ENCODE measurements at regions not wholly inside any gene's neighbourhood (a gene's known extent, or its start where the extent isn't known, plus 50 kb on each side); places are given as distances from the start of the nearest gene placed in this dataset.

GRCh38 chr10:88039496-88040200 lies 176.2 kb downstream of the PTEN start:
- Histone ChIP-seq H3K4me3 (ENCODE audit: low read depth, low read length) (no peak overlapping the region), H3K9me3 (ENCODE audit: control insufficient read depth, insufficient read depth, low read depth, low read length) (no peaks in the 10 kb centered on the region), H3K9ac (ENCODE audit: low read length) (no peak overlapping the region), H3K4me1 (ENCODE audit: control insufficient read depth, insufficient read depth, low read length) (no peaks in the 10 kb centered on the region), H3K27me3 (ENCODE audit: control insufficient read depth, insufficient read depth, low read length) (no peaks in the 10 kb centered on the region), H3K27ac (ENCODE audit: low read depth, low read length) (no peak overlapping the region), H3K36me3 (ENCODE audit: control insufficient read depth, insufficient read depth, low read length) (no peaks in the 10 kb centered on the region)

DNA sequence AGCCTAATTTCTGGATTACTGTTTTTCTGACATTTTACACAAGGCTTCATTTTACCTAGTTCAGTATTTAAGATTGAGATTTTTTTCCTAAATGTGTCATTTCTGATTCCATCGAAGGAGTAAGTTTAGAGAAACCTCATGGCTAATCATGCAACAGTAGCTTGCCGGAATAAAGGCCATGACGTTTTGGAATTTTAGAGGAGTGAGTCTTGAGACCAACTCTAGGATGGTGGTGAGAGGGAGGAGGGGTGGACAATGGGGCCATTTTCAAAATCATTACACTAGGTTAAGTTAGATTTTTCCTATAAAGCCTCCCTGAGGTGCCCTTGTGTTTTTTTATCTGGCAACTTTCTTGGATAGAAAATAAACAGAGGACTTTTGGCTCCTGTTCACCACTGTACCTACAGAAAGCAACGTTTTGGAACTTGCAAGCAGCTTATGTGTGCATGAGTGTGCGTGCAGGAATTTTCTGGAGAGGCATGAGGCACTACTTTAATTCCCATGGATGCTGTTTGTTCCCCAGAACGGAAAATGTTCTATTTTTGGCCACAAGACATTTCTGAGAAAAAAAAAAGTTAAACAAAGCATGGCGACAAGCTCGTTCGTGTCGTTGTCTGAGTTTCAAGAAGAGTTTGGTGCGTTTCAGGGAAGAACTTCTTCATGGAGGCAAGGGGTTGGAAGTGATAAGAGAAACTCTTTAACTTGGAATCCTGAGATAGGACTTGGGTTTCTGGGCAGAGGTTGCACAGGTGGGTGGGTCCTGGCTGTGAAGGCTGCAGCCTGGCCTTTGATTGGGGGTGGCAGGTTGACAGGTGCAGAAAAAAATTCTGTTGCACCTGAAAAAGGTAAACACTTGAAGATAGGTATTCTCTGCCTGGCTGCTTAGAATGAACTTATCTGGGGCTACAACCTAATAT lies 178.1 kb downstream of the PTEN start:
- Histone ChIP-seq H3K27me3 (ENCODE audit: control insufficient read depth, insufficient read depth, low read length) (no peaks in the 10 kb centered on the region), H3K4me3 (ENCODE audit: low read depth, low read length) (no peak overlapping the region), H3K9ac (ENCODE audit: low read length) (no peak overlapping the region), H3K27ac (ENCODE audit: low read depth, low read length) (no peak overlapping the region), H3K9me3 (ENCODE audit: control insufficient read depth, insufficient read depth, low read depth, low read length) (no peaks in the 10 kb centered on the region), H3K36me3 (ENCODE audit: control insufficient read depth, insufficient read depth, low read length) (no peaks in the 10 kb centered on the region), H3K4me1 (ENCODE audit: control insufficient read depth, insufficient read depth, low read length) (peaks cover 10% of the 10 kb centered on the region)

DNA sequence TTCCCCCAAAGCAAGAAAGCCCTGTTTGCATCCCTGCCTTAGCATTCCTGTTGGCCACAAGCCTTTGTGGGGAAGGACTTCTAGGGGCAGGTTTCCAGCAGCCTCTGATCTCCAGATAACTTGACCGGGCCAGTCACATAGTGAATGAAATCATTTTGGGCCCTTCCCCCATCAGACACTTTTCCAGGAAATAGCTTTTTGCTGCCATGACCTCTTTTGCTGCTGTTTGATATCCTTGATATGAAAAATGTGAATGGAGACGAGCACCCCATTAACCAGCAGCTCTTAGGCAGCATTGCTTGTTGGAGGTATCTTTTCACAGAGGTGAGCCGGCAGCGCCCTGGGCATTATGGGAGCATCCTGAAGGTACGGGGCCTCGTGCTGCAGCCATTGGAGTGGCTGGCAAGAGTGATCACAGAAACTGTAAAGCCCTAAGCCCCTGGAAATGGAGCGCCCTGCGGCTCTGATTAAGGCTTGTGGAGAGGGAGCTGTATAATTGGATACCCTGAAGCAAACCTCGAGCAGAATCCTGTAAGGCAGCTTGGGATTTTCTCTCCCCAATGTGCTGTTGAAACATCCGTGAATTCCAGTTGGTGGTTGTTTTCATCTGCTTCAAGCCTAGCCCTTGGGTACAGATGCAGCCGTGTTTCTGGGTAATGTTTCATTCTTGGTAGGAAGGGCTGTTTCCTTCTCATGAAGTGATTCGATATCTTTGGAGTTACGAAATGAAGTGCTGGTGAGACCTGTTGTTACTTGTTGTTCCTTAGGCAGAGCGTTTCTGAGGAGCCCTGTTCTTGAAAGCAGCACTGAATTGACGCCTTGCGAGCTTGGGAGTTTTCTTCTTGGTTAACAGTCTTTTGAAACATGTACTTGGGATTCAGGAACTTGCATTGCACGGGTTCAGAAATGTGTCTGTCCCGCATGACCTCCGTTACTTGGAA lies 179.0 kb downstream of the PTEN start:
- no peaks in the 10 kb centered on the region for H3K36me3 ChIP-seq (ENCODE audit: control insufficient read depth, insufficient read depth, low read length)
- no peak overlapping the region for H3K4me3 ChIP-seq (ENCODE audit: low read depth, low read length)
- H3K4me1 ChIP-seq (ENCODE audit: control insufficient read depth, insufficient read depth, low read length), result peaks cover 10% of the 10 kb centered on the region
- H3K27ac ChIP-seq (ENCODE audit: low read depth, low read length), result no peak overlapping the region
- H3K9ac ChIP-seq (ENCODE audit: low read length), result no peak overlapping the region
- H3K9me3 ChIP-seq (ENCODE audit: control insufficient read depth, insufficient read depth, low read depth, low read length), result no peaks in the 10 kb centered on the region
- no peaks in the 10 kb centered on the region for H3K27me3 ChIP-seq (ENCODE audit: control insufficient read depth, insufficient read depth, low read length)

GRCh38 chr10:88045096-88045495 lies 181.7 kb downstream of the PTEN start:
- Histone ChIP-seq H3K27ac (ENCODE audit: low read depth, low read length) (no peak overlapping the region), H3K36me3 (ENCODE audit: control insufficient read depth, insufficient read depth, low read length) (no peaks in the 10 kb centered on the region), H3K9ac (ENCODE audit: low read length) (no peak overlapping the region), H3K9me3 (ENCODE audit: control insufficient read depth, insufficient read depth, low read depth, low read length) (no peaks in the 10 kb centered on the region), H3K4me1 (ENCODE audit: control insufficient read depth, insufficient read depth, low read length) (peaks cover 10% of the 10 kb centered on the region), H3K27me3 (ENCODE audit: control insufficient read depth, insufficient read depth, low read length) (no peaks in the 10 kb centered on the region), H3K4me3 (ENCODE audit: low read depth, low read length) (no peak overlapping the region)

- Histone ChIP-seq H3K4me1 (ENCODE audit: control insufficient read depth, insufficient read depth, low read length) (peaks cover 10% of the 10 kb centered on the region), H3K27ac (ENCODE audit: low read depth, low read length) (peak overlapping the region; percentile 64; the same call in 1 of the 2 replicates), H3K27me3 (ENCODE audit: control insufficient read depth, insufficient read depth, low read length) (no peaks in the 10 kb centered on the region), H3K9me3 (ENCODE audit: control insufficient read depth, insufficient read depth, low read depth, low read length) (no peaks in the 10 kb centered on the region), H3K36me3 (ENCODE audit: control insufficient read depth, insufficient read depth, low read length) (no peaks in the 10 kb centered on the region), H3K9ac (ENCODE audit: low read length) (no peak overlapping the region), H3K4me3 (ENCODE audit: low read depth, low read length) (no peak overlapping the region)
Observed at GRCh38 chr10:88045656-88046415, 182.4 kb downstream of the PTEN start.

GRCh38 chr10:88047579-88047978 lies 184.2 kb downstream of the PTEN start:
- Histone ChIP-seq H3K9me3 (ENCODE audit: control insufficient read depth, insufficient read depth, low read depth, low read length) (no peaks in the 10 kb centered on the region), H3K27ac (ENCODE audit: low read depth, low read length) (no peak overlapping the region), H3K4me1 (ENCODE audit: control insufficient read depth, insufficient read depth, low read length) (peaks cover 10% of the 10 kb centered on the region)

DNA sequence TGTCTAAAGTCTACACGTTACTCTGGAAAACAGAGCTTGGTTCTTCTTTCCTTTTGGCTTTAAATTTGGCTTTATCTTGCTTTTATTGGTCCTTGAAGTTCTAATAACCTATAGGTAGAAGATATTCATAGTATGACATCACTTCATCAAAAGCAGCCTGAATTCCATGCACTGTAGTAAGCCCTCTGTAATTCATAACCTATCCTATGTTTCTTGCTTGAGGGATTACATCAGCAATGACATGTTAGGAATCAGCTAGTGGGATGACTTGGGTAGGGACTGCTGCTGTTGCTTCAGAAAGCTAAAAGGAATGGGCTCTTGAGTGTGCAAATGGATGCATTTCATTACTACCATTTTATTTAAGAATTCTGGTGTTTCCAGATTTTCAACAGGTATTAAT lies 184.9 kb downstream of the PTEN start:
- Histone ChIP-seq H3K4me1 (ENCODE audit: control insufficient read depth, insufficient read depth, low read length) (peaks cover 10% of the 10 kb centered on the region), H3K9ac (ENCODE audit: low read length) (no peak overlapping the region), H3K27me3 (ENCODE audit: control insufficient read depth, insufficient read depth, low read length) (no peaks in the 10 kb centered on the region), H3K9me3 (ENCODE audit: control insufficient read depth, insufficient read depth, low read depth, low read length) (no peaks in the 10 kb centered on the region), H3K27ac (ENCODE audit: low read depth, low read length) (no peak overlapping the region), H3K36me3 (ENCODE audit: control insufficient read depth, insufficient read depth, low read length) (no peaks in the 10 kb centered on the region), H3K4me3 (ENCODE audit: low read depth, low read length) (no peak overlapping the region)

More at GRCh38 chr10:88047579-88047978, 184.2 kb downstream of the PTEN start:
- no peak overlapping the region for H3K4me3 ChIP-seq (ENCODE audit: low read depth, low read length)
- H3K9ac ChIP-seq (ENCODE audit: low read length), result no peak overlapping the region
- H3K36me3 ChIP-seq (ENCODE audit: control insufficient read depth, insufficient read depth, low read length), result no peaks in the 10 kb centered on the region
- no peaks in the 10 kb centered on the region for H3K27me3 ChIP-seq (ENCODE audit: control insufficient read depth, insufficient read depth, low read length)

GRCh38 chr10:88049204-88049603 lies 185.8 kb downstream of the PTEN start:
- H3K27me3 ChIP-seq (ENCODE audit: control insufficient read depth, insufficient read depth, low read length), result no peaks in the 10 kb centered on the region
- peaks cover 10% of the 10 kb centered on the region for H3K4me1 ChIP-seq (ENCODE audit: control insufficient read depth, insufficient read depth, low read length)
- no peak overlapping the region for H3K27ac ChIP-seq (ENCODE audit: low read depth, low read length)
- no peak overlapping the region for H3K4me3 ChIP-seq (ENCODE audit: low read depth, low read length)
- no peak overlapping the region for H3K9ac ChIP-seq (ENCODE audit: low read length)
- no peaks in the 10 kb centered on the region for H3K9me3 ChIP-seq (ENCODE audit: control insufficient read depth, insufficient read depth, low read depth, low read length)
- no peaks in the 10 kb centered on the region for H3K36me3 ChIP-seq (ENCODE audit: control insufficient read depth, insufficient read depth, low read length)

DNA sequence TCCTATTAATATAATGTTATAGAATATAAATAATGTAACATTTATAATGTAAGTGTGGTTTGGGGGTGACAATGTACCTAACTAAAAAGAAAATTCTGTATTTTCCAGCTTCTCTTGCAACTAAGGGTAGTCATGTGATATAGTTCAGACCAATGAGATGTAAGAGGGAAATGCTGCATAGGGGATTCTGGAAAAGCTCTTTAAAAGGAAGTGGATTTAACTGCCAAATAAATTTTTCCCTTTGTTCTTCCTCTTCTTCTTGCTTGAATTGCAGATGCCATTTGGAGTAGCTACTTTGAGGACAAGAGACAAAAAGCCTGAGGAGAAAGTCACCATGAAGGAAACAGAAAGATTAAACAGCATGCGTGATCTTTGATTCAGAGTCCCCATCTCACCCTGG lies 194.3 kb downstream of the PTEN start:
- H3K4me3 ChIP-seq (ENCODE audit: low read depth, low read length), result no peak overlapping the region
- no peak overlapping the region for H3K27ac ChIP-seq (ENCODE audit: low read depth, low read length)
- no peaks in the 10 kb centered on the region for H3K36me3 ChIP-seq (ENCODE audit: control insufficient read depth, insufficient read depth, low read length)
- H3K9ac ChIP-seq (ENCODE audit: low read length), result no peak overlapping the region
- no peaks in the 10 kb centered on the region for H3K27me3 ChIP-seq (ENCODE audit: control insufficient read depth, insufficient read depth, low read length)
- H3K4me1 ChIP-seq (ENCODE audit: control insufficient read depth, insufficient read depth, low read length), result peaks cover 6% of the 10 kb centered on the region; the same call in 1 of the 2 replicates
- no peaks in the 10 kb centered on the region for H3K9me3 ChIP-seq (ENCODE audit: control insufficient read depth, insufficient read depth, low read depth, low read length)

GRCh38 chr10:88058750-88059149 lies 195.3 kb downstream of the PTEN start:
- Histone ChIP-seq H3K36me3 (ENCODE audit: control insufficient read depth, insufficient read depth, low read length) (no peaks in the 10 kb centered on the region), H3K9me3 (ENCODE audit: control insufficient read depth, insufficient read depth, low read depth, low read length) (no peaks in the 10 kb centered on the region), H3K4me3 (ENCODE audit: low read depth, low read length) (no peak overlapping the region), H3K9ac (ENCODE audit: low read length) (no peak overlapping the region), H3K27me3 (ENCODE audit: control insufficient read depth, insufficient read depth, low read length) (no peaks in the 10 kb centered on the region), H3K27ac (ENCODE audit: low read depth, low read length) (no peak overlapping the region), H3K4me1 (ENCODE audit: control insufficient read depth, insufficient read depth, low read length) (peaks cover 11% of the 10 kb centered on the region; the same call in 1 of the 2 replicates)

All from HUES6 (cell line).